Glutamatergic neuron (in vitro differentiated cells): ENCODE measurements at regions not wholly inside any gene's neighbourhood (a gene's known extent, or its start where the extent isn't known, plus 50 kb on each side); places are given as distances from the start of the nearest gene placed in this dataset.
A peak's percentile ranks its signal among the peaks of the same experiment; 100 is the strongest.

ENCODE experiments used
- DNase-seq: peaks from one replicate; pipeline ENCODE4 v3.0.0; 2022
- H3K27ac Mint-ChIP-seq: one replicate; pipeline ENCODE4 v1.8.0; 2020; ENCODE audit warnings: mild to moderate bottlenecking, mixed read lengths, inconsistent platforms; ENCODE audit not compliant: unreplicated experiment
- H3K27me3 Mint-ChIP-seq: one replicate; pipeline ENCODE4 v1.8.0; 2020; ENCODE audit warnings: mild to moderate bottlenecking, moderate library complexity, mixed read lengths, inconsistent platforms; ENCODE audit not compliant: unreplicated experiment
- H3K36me3 Mint-ChIP-seq: one replicate; pipeline ENCODE4 v1.8.0; 2020; ENCODE audit warnings: mild to moderate bottlenecking, mixed read lengths, inconsistent platforms; ENCODE audit not compliant: unreplicated experiment
- H3K4me1 Mint-ChIP-seq: one replicate; pipeline ENCODE4 v1.8.0; 2020; ENCODE audit warnings: mild to moderate bottlenecking, low read depth, mixed read lengths, inconsistent platforms; ENCODE audit not compliant: unreplicated experiment
- H3K4me3 Mint-ChIP-seq: one replicate; pipeline ENCODE4 v1.8.0; 2020; ENCODE audit warnings: mild to moderate bottlenecking, mixed read lengths, inconsistent platforms; ENCODE audit not compliant: unreplicated experiment
- H3K9me3 Mint-ChIP-seq: one replicate; pipeline ENCODE4 v1.8.0; 2020; ENCODE audit warnings: mild to moderate bottlenecking, moderate library complexity, mixed read lengths, inconsistent platforms; ENCODE audit not compliant: unreplicated experiment
- CTCF ChIP-seq: fragments of 200-600 bp; sonication (generic); IDR thresholded peaks from one replicate; pipeline ENCODE4 v1.5.0; 2021; ENCODE audit not compliant: partially characterized antibody, unreplicated experiment

DNA sequence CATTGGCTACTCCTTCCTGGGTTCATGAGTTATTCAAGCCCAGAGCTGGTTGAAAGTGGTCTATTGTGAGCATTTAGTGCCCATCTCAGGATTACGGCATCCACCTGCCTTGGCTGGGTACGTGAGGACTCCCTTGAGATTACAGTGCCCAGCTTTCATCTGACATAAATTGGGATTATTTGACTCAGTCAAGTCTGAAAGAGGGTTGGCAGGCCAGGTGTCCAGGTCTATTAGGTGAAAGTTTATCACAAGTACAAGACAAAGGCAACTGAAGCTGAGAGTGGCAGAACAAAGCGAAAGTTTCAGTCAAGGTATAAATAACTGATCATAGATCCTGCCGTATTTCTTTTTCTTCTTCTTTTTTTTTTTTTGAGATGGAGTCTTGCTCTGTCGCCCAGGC lies 84.6 kb upstream of the ATF7IP start:
- DNase-seq, result no peak
- Mint-ChIP-seq H3K36me3 (no peaks in the 10 kb centered on the region), H3K4me3 (no peak overlapping the region), H3K27ac (no peak overlapping the region), H3K9me3 (peaks cover 2% of the 10 kb centered on the region), H3K27me3 (peaks cover 1% of the 10 kb centered on the region), H3K4me1 (peaks cover 10% of the 10 kb centered on the region)
- no peak for TF ChIP-seq CTCF

- H3K4me1 Mint-ChIP-seq, result peaks cover 10% of the 10 kb centered on the region
Measured at GRCh38 chr12:14281539-14281938, 83.9 kb upstream of the ATF7IP start.

DNA sequence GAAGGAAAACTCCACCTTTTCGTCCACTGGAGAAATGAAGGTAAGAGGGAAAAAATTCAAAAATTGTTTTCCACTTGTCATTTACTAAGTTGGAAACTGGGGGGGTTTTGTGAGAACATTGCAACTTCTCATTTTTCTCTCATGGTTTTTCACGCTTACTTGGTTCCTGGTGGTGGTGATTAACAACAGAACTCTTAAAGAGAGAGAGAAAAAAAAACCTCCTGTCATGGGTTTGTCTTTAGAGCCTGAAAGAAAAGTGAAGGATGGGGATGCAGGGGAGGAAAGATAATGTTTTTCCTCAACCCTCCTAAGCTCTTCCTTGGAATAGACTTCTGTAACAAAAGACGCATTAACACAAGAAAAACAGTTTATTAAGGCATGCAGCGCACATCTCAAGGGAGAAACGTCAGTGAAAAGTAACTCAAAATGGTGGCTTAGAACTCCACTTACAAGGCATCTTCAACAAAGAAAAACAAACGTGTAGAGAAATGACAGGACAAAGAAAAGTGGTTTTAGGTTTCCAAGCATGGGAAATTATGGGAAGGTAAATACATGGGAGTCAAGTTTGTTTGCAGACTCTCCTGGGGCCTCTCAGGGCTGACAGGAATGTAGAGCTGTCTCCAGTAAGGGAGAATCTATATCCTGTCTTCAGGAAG lies 81.9 kb upstream of the ATF7IP start:
- peaks cover 10% of the 10 kb centered on the region for H3K4me1 Mint-ChIP-seq
- TF ChIP-seq CTCF, result no peak
- H3K27me3 Mint-ChIP-seq, result peaks cover 1% of the 10 kb centered on the region
- no peaks in the 10 kb centered on the region for H3K36me3 Mint-ChIP-seq
- H3K9me3 Mint-ChIP-seq, result peaks cover 2% of the 10 kb centered on the region
- H3K4me3 Mint-ChIP-seq, result no peak overlapping the region
- DNase-seq, result no peak
- H3K27ac Mint-ChIP-seq, result peak overlapping the region; percentile 5

More at GRCh38 chr12:14281539-14281938, 83.9 kb upstream of the ATF7IP start:
- DNase-seq, result no peak
- Mint-ChIP-seq H3K4me3 (no peak overlapping the region), H3K27me3 (peaks cover 1% of the 10 kb centered on the region), H3K36me3 (no peaks in the 10 kb centered on the region), H3K9me3 (peaks cover 2% of the 10 kb centered on the region), H3K27ac (no peak overlapping the region)
- TF ChIP-seq CTCF, result no peak

DNA sequence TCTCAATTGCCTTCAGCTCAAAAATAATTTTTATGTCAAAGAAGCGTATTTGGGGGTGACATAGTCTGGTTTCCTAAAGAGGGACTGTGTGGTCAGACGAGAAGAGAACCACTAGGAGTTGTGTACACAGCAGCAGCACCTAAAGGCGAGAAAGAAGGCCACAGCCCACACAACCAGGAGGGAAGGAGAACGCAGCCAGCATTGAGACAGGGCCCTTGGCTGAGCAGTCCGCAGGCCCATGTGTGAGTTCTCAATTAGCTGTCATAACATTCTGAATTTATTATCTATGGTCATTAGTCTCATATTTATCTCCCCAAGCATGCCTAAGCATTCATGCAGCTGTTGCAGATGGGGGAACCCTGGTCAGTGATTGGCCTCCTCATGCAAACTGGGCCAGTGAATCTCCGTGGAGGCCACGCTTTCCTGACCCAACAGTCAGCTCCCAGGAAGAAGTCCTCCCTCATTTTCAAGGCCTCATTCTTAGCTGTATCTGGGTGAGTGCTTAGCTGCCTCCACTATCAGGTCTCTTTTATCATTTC lies 81.2 kb upstream of the ATF7IP start:
- Mint-ChIP-seq H3K4me3 (no peak overlapping the region), H3K9me3 (peaks cover 2% of the 10 kb centered on the region), H3K36me3 (no peaks in the 10 kb centered on the region), H3K27ac (no peak overlapping the region), H3K27me3 (peaks cover 1% of the 10 kb centered on the region), H3K4me1 (peaks cover 10% of the 10 kb centered on the region)
- no peak for TF ChIP-seq CTCF
- DNase-seq, result no peak

GRCh38 chr12:14289601-14290000 lies 75.9 kb upstream of the ATF7IP start:
- no peak for DNase-seq
- no peaks in the 10 kb centered on the region for H3K4me1 Mint-ChIP-seq

More at GRCh38 chr12:14289601-14290000, 75.9 kb upstream of the ATF7IP start:
- Mint-ChIP-seq H3K36me3 (peaks cover 10% of the 10 kb centered on the region), H3K27ac (no peak overlapping the region), H3K4me3 (no peak overlapping the region), H3K9me3 (no peaks in the 10 kb centered on the region), H3K27me3 (peaks cover 3% of the 10 kb centered on the region)
- TF ChIP-seq CTCF, result no peak
